Limb (tissue), 2 donors: ENCODE measurements at regions not wholly inside any gene's neighbourhood (a gene's known extent, or its start where the extent isn't known, plus 50 kb on each side); places are given as distances from the start of the nearest gene placed in this dataset.
"Not testable (repeated sequence)": the region's sequence is repeated elsewhere in the genome, so short reads cannot be mapped to it uniquely, and the experiment has no call there.

Experiments used
- DNase-seq, 2 donors: peaks; one replicate each; pipeline ENCODE4 v3.0.0-alpha.2; 2016; ENCODE audit errors: extremely low spot score in 2 of 2

- DNase-seq = not testable (repeated sequence)
Measured at GRCh38 chr15:87548590-87548989, 707.9 kb downstream of the NTRK3 start.

GRCh38 chr15:87547470-87548181 is 708.9 kb downstream of the NTRK3 start:
- DNase-seq = no peak

- no peak for DNase-seq
Measured at GRCh38 chr15:87538327-87538834, 718.2 kb downstream of the NTRK3 start.

- DNase-seq = no peak
Measured at GRCh38 chr15:87537295-87537694, 719.2 kb downstream of the NTRK3 start.

GRCh38 chr15:87533637-87534036 is 722.9 kb downstream of the NTRK3 start:
- DNase-seq = not testable (repeated sequence)

- DNase-seq = no peak
Measured at GRCh38 chr15:87528873-87529272, 727.7 kb downstream of the NTRK3 start.

- DNase-seq = no peak
Measured at GRCh38 chr15:87527875-87528274, 728.7 kb downstream of the NTRK3 start.

- DNase-seq = no peak
Measured at GRCh38 chr15:87527416-87527815, 729.1 kb downstream of the NTRK3 start.

- no peak for DNase-seq
Measured at GRCh38 chr15:87523516-87523915, 733.0 kb downstream of the NTRK3 start.

- no peak for DNase-seq
Measured at GRCh38 chr15:87522997-87523396, 733.5 kb downstream of the NTRK3 start.

- DNase-seq = no peak
Measured at GRCh38 chr15:87518957-87519356, 737.6 kb downstream of the NTRK3 start.

- DNase-seq = no peak
Measured at GRCh38 chr15:87508086-87508485, 748.5 kb downstream of the NTRK3 start.

GRCh38 chr15:87502173-87502572 is 754.4 kb downstream of the NTRK3 start:
- no peak for DNase-seq

GRCh38 chr15:87500240-87500639 is 756.3 kb downstream of the NTRK3 start:
- DNase-seq = peak in 1 of 2 donors; percentile 37

GRCh38 chr15:87498560-87498959 is 758.0 kb downstream of the NTRK3 start:
- DNase-seq = no peak

GRCh38 chr15:87496795-87497194 is 759.7 kb downstream of the NTRK3 start:
- DNase-seq = no peak

- DNase-seq = no peak
Measured at GRCh38 chr15:87496109-87496508, 760.4 kb downstream of the NTRK3 start.

GRCh38 chr15:87493803-87494202 is 762.7 kb downstream of the NTRK3 start:
- DNase-seq = no peak

GRCh38 chr15:87492321-87492720 is 764.2 kb downstream of the NTRK3 start:
- DNase-seq = no peak

GRCh38 chr15:87490666-87491065 is 765.9 kb downstream of the NTRK3 start:
- DNase-seq = no peak

GRCh38 chr15:87489902-87490665 is 766.5 kb downstream of the NTRK3 start:
- DNase-seq = no peak

GRCh38 chr15:87489456-87489855 is 767.1 kb downstream of the NTRK3 start:
- DNase-seq = no peak

- DNase-seq = no peak
Measured at GRCh38 chr15:87487484-87487883, 769.1 kb downstream of the NTRK3 start.
